Loucy (cell line): ENCODE measurements at regions not wholly inside any gene's neighbourhood (a gene's known extent, or its start where the extent isn't known, plus 50 kb on each side); places are given as distances from the start of the nearest gene placed in this dataset.

Experiments
- H2AFZ ChIP-seq: fragments of 200-600 bp; sonication (generic); 2 replicates; pipeline ENCODE4 v1.6.0; 2016; ENCODE audit warnings: antibody characterized with exemption, mild to moderate bottlenecking, low read length, moderate library complexity
- H3F3A ChIP-seq: fragments of 200-600 bp; 2 replicates; pipeline ENCODE4 v1.6.0; 2016; ENCODE audit warnings: antibody characterized with exemption, low read depth, mild to moderate bottlenecking
- H3K27me3 ChIP-seq: fragments of 200-600 bp; sonication (generic); 2 replicates; pipeline ENCODE4 v1.6.1; 2014; ENCODE audit warnings: low read length, mild to moderate bottlenecking; ENCODE audit not compliant: insufficient read depth, poor library complexity, severe bottlenecking
- H3K36me3 ChIP-seq: fragments of 200-600 bp; sonication (generic); 2 replicates; pipeline ENCODE4 v1.6.1; 2016; ENCODE audit warnings: low read length; ENCODE audit not compliant: insufficient read depth
- H3K4me1 ChIP-seq: fragments of 200-600 bp; sonication (generic); 2 replicates; pipeline ENCODE4 v1.5.1; 2014; ENCODE audit warnings: low read length, mild to moderate bottlenecking; ENCODE audit not compliant: insufficient read depth, poor library complexity, severe bottlenecking
- H3K4me2 ChIP-seq: fragments of 200-600 bp; sonication (generic); 2 replicates; pipeline ENCODE4 v1.6.0; 2014; ENCODE audit warnings: antibody characterized with exemption, low read length, low read depth, mild to moderate bottlenecking; ENCODE audit not compliant: poor library complexity, severe bottlenecking
- H3K4me3 ChIP-seq: fragments of 200-600 bp; sonication (generic); 2 replicates; pipeline ENCODE4 v1.5.1; 2014; ENCODE audit warnings: low read length, mild to moderate bottlenecking, mixed read lengths; ENCODE audit not compliant: poor library complexity, severe bottlenecking
- H3K79me2 ChIP-seq: fragments of 200-600 bp; sonication (generic); 2 replicates; pipeline ENCODE4 v1.6.1; 2014; ENCODE audit warnings: low read length; ENCODE audit not compliant: insufficient read depth
- H3K9ac ChIP-seq: fragments of 200-600 bp; sonication (generic); 2 replicates; pipeline ENCODE4 v1.6.0; 2014; ENCODE audit warnings: mild to moderate bottlenecking, low read depth, low read length, moderate library complexity; ENCODE audit not compliant: poor library complexity, severe bottlenecking
- H3K9me2 ChIP-seq: fragments of 200-600 bp; sonication (generic); replicated peaks from 2 replicates; pipeline ENCODE4 v1.6.1; 2016; ENCODE audit warnings: low read depth, low read length, mixed read lengths
- H3K9me3 ChIP-seq: fragments of 200-600 bp; sonication (generic); 2 replicates; pipeline ENCODE4 v1.6.1; 2014; ENCODE audit warnings: mild to moderate bottlenecking, antibody characterized with exemption, low read length, low read depth; ENCODE audit not compliant: insufficient read depth
- H4K20me1 ChIP-seq: fragments of 200-600 bp; sonication (generic); 2 replicates; pipeline ENCODE4 v1.6.0; 2014; ENCODE audit warnings: antibody characterized with exemption, low read length, mild to moderate bottlenecking; ENCODE audit not compliant: insufficient read depth, poor library complexity, severe bottlenecking
- EZH2phosphoT487 ChIP-seq: fragments of 200-600 bp; IDR thresholded peaks from 2 replicates; pipeline ENCODE4 v1.6.1; 2018; ENCODE audit warnings: antibody characterized with exemption, mild to moderate bottlenecking, moderate library complexity, borderline replicate concordance
- TF ChIP-seq, protein P1 (sequence below): fragments of 200-600 bp; sonication (generic); conservative IDR thresholded peaks from 2 replicates; pipeline ENCODE4 v1.5.1; 2014; ENCODE audit warnings: mild to moderate bottlenecking, antibody characterized with exemption, low read length

DNA sequence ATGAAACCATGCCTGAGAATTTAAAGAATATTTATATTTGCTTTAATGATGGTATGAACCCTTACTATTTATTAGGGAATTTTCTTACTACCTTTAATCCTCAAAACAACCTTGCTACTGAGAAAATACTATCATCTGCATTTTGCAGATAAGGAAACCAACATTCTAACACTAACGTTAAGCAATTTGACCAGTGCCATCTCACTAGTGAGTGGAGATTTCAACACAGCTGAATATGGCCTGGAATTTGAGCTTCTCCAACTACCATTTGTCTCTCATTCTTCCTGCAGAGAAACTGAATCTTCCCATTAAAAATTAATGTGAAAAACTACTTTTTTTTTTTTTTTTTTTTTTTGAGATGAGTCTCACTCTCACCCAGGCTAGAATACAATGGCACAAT is 380.9 kb upstream of the SMIM31 start:
- no peaks in the 10 kb centered on the region for H3K9me2 ChIP-seq
- no peaks in the 10 kb centered on the region for H4K20me1 ChIP-seq
- no peaks in the 10 kb centered on the region for H3K79me2 ChIP-seq
- no peak overlapping the region for H3K9ac ChIP-seq
- no peak overlapping the region for H3K4me3 ChIP-seq
- no peaks in the 10 kb centered on the region for H3K27me3 ChIP-seq
- no peak overlapping the region for H2AFZ ChIP-seq
- no peak for TF ChIP-seq EZH2phosphoT487
- TF ChIP-seq, protein P1, sequence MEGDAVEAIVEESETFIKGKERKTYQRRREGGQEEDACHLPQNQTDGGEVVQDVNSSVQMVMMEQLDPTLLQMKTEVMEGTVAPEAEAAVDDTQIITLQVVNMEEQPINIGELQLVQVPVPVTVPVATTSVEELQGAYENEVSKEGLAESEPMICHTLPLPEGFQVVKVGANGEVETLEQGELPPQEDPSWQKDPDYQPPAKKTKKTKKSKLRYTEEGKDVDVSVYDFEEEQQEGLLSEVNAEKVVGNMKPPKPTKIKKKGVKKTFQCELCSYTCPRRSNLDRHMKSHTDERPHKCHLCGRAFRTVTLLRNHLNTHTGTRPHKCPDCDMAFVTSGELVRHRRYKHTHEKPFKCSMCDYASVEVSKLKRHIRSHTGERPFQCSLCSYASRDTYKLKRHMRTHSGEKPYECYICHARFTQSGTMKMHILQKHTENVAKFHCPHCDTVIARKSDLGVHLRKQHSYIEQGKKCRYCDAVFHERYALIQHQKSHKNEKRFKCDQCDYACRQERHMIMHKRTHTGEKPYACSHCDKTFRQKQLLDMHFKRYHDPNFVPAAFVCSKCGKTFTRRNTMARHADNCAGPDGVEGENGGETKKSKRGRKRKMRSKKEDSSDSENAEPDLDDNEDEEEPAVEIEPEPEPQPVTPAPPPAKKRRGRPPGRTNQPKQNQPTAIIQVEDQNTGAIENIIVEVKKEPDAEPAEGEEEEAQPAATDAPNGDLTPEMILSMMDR: no peak
- H3K4me1 ChIP-seq: no peaks in the 10 kb centered on the region
- no peaks in the 10 kb centered on the region for H3K36me3 ChIP-seq
- no peak overlapping the region for H3K4me2 ChIP-seq
- no peaks in the 10 kb centered on the region for H3F3A ChIP-seq
- H3K9me3 ChIP-seq: no peaks in the 10 kb centered on the region

DNA sequence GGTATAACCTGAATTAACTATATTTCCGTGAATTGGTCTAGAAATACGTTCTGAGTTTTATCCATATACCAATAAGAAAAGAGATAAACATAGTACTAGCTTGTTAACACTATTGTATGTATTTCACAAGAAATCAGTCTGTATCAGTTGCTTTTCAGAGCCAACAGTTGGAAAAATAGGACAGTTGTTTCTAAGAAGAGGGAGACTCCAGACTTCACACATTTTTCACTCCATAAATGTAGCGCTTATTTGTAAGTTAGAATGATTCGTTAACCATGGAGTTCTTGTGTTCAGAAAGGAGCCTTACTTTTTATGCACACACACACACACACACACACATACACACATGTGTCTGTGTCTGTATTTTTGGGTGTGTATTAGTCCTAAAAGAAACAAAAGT is 376.7 kb upstream of the SMIM31 start:
- Histone ChIP-seq H2AFZ (no peak overlapping the region), H4K20me1 (no peaks in the 10 kb centered on the region), H3F3A (no peaks in the 10 kb centered on the region), H3K9me2 (no peaks in the 10 kb centered on the region), H3K9me3 (no peaks in the 10 kb centered on the region), H3K27me3 (no peaks in the 10 kb centered on the region), H3K9ac (no peak overlapping the region), H3K79me2 (no peaks in the 10 kb centered on the region), H3K4me2 (no peak overlapping the region), H3K36me3 (no peaks in the 10 kb centered on the region), H3K4me1 (no peaks in the 10 kb centered on the region), H3K4me3 (no peak overlapping the region)
- no peak for TF ChIP-seq EZH2phosphoT487
- TF ChIP-seq, protein P1: no peak

DNA sequence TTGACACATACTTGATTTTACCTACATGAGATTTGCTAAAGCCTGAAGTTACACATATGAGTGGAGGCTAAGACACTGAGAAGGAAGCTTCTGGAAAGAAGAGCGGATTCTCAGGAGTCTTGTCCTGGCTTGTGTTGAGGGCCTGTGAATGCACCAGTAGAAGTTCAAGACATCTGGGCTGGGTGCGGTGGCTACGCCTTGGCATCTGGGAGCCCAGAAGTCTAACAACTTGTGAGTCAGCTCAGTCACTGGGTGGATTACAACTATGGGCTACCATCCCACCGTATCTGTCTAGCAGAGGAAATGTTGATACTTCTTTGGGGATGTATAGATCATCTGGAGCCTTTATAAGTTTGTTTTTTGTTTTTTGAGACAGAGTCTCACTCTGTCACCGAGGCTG is 375.6 kb upstream of the SMIM31 start:
- no peaks in the 10 kb centered on the region for H3F3A ChIP-seq
- H3K9me3 ChIP-seq: no peaks in the 10 kb centered on the region

More for the DNA sequence above, 375.6 kb upstream of the SMIM31 start:
- Histone ChIP-seq H3K27me3 (no peaks in the 10 kb centered on the region), H3K4me1 (no peaks in the 10 kb centered on the region), H2AFZ (no peak overlapping the region), H3K9me2 (no peaks in the 10 kb centered on the region), H4K20me1 (no peaks in the 10 kb centered on the region), H3K4me2 (no peak overlapping the region), H3K4me3 (no peak overlapping the region), H3K36me3 (no peaks in the 10 kb centered on the region), H3K9ac (no peak overlapping the region), H3K79me2 (no peaks in the 10 kb centered on the region)
- TF ChIP-seq EZH2phosphoT487: no peak
- TF ChIP-seq, protein P1: no peak
